VCaP (cell line): ENCODE measurements at regions not wholly inside any gene's neighbourhood (a gene's known extent, or its start where the extent isn't known, plus 50 kb on each side); places are given as distances from the start of the nearest gene placed in this dataset.

Source experiments
- H3K27ac ChIP-seq: fragments of 450-650 bp; 2 replicates; pipeline ENCODE4 v1.5.1; 2017
- TF ChIP-seq, protein P1 (sequence below): fragments of 450-650 bp; conservative IDR thresholded peaks from 2 replicates; pipeline ENCODE4 v1.5.1; 2017; ENCODE audit warnings: mild to moderate bottlenecking, moderate library complexity

DNA sequence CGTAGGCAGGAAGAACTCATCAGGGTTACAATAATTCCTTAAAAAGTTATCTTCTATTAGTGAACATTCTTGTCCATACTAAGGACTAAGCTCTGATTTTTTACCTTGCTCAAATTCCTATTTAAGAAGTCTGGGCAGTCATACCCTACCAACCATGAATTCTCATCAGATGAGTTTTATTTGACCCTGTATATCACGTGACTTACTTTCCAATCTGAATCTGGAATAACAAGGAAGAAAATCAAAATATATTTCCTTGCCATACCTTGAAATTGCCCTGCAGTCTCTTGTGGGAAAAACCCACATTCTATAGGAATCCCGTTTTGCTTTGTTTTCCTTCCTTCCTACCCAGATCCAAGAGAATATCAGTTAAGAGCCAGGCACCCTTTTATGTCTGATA is 352.7 kb downstream of the AKAIN1 start:
- no peak overlapping the region for H3K27ac ChIP-seq
- TF ChIP-seq, protein P1, sequence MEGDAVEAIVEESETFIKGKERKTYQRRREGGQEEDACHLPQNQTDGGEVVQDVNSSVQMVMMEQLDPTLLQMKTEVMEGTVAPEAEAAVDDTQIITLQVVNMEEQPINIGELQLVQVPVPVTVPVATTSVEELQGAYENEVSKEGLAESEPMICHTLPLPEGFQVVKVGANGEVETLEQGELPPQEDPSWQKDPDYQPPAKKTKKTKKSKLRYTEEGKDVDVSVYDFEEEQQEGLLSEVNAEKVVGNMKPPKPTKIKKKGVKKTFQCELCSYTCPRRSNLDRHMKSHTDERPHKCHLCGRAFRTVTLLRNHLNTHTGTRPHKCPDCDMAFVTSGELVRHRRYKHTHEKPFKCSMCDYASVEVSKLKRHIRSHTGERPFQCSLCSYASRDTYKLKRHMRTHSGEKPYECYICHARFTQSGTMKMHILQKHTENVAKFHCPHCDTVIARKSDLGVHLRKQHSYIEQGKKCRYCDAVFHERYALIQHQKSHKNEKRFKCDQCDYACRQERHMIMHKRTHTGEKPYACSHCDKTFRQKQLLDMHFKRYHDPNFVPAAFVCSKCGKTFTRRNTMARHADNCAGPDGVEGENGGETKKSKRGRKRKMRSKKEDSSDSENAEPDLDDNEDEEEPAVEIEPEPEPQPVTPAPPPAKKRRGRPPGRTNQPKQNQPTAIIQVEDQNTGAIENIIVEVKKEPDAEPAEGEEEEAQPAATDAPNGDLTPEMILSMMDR, result no peak

DNA sequence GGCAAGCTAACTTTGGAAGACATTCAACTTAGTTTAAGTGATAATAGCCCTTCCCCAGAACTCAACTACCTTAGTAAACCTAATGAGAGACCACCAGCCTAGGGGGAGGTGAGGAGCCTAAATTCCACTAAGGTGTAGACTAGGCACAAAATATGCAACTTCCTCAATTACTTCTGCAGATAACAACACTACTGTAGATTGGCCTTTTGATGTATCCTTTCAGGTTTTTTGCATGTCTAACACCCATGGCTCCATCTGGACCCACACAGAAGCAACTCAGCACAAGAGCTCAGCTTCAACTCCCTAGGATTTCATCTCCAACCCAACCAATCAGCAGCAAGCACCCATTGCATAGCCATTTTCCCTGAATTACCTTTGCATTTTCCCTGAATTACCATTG is 353.3 kb downstream of the AKAIN1 start:
- TF ChIP-seq, protein P1, result no peak
- H3K27ac ChIP-seq, result no peak overlapping the region

DNA sequence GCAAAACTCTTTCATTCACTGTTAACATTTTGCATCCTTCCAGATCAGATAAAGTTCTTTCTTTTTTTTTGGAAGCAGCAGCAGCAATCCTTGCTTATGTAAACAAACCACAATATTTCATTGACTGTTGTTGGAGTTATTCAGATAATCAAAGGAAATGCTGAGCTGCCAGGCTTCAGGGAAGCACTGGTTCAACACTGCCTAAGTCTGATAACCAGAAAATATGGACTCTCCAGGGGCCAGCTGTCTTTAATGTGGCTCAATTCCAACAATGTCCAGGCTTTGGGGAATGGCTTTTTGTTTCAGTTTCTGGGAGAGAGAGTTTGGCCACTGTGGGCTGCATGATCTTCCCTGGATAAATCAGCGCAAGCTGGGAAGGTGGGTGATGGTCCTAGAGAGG is 354.3 kb downstream of the AKAIN1 start:
- no peak overlapping the region for H3K27ac ChIP-seq
- TF ChIP-seq, protein P1, result no peak

DNA sequence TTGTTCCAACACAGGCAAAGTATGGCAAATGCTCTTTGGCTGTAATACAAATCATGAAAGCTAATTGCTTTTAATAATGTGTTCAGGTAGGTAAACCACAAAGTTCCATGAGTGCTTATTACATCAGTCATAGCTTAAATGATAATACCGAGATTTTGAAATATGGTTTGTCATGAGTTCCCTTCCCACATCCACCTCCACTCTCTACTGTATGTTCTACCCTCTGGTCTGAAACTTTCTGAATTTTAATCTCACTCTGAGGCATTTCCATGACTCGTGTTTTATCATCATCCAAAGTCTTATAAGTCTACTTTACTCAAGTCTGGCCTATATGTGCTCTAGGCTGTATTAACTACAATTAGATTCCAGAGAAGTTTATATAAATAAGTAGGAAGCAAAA is 354.8 kb downstream of the AKAIN1 start:
- H3K27ac ChIP-seq, result no peak overlapping the region
- TF ChIP-seq, protein P1, result no peak

DNA sequence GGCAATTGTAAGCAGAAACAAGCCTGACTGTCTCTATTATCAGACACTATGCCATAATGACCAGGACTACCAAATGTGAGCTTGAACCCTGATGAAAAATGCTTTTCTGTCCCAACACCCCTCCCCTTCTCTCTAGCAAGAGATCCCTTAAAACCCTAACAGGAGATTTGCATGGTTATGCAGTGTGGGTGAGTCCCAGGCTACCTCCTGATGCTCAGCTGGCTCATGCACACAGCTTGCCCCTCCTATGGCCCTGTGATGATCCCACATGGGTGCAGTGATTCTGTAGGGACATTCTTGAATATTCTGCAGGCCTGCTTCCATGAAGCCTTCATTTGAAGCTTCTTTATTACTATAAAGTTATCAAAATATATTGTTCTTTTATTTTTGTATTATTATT is 357.4 kb downstream of the AKAIN1 start:
- TF ChIP-seq, protein P1, result no peak

DNA sequence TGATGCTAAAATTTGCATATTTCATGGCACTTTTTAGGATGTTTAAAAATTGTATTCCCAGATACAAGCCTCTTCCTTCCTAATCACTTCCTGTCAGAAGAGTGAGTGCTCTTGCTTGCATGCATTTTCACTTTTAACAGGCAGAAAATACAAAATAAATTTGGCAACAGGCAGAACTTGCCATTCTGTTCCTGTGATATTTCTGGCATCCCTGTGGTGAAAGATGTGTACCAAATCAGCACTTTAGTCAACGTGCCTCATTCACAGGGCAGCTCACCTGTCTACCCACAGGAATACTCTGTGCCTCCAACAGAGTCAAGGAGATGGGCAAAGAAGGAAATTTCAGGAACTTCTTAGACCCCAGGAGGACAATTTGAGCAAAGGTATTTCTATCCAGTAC is 360.9 kb downstream of the AKAIN1 start:
- TF ChIP-seq, protein P1, result no peak

More for the DNA sequence above, 357.4 kb downstream of the AKAIN1 start:
- no peak overlapping the region for H3K27ac ChIP-seq

DNA sequence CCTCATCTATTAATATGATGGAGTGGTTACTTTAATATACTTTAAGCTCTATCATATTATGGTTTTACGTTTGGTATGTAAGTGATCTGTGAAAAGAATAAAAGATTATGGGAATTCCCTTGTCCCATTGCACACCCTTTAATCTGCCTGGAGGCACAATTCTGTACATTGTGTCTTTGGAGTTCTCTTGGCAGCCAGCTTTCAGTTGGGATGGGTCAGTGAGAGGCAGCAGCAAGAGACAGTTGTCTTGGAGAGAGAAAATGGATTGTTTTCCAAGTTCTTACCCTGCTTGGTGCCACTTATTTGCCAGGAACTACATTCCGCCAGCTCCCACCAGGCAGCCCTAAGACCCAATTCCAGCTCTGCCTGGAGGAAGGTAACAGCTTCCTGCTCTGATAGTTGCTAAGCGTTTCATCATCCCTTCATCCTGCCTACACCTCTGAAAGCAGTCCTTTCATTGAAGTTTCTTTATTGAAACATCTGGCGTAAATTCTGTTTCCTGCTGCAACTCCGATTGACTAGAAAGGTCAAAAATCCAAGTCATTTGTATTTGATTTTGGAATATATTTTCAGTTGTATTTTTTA is 365.2 kb downstream of the AKAIN1 start:
- TF ChIP-seq, protein P1, result no peak
- no peak overlapping the region for H3K27ac ChIP-seq

More for the DNA sequence above, 360.9 kb downstream of the AKAIN1 start:
- H3K27ac ChIP-seq, result no peak overlapping the region
